ENCODE measurements at regions not wholly inside any gene's neighbourhood (a gene's known extent, or its start where the extent isn't known, plus 50 kb on each side); places are given as distances from the start of the nearest gene placed in this dataset.

DNA sequence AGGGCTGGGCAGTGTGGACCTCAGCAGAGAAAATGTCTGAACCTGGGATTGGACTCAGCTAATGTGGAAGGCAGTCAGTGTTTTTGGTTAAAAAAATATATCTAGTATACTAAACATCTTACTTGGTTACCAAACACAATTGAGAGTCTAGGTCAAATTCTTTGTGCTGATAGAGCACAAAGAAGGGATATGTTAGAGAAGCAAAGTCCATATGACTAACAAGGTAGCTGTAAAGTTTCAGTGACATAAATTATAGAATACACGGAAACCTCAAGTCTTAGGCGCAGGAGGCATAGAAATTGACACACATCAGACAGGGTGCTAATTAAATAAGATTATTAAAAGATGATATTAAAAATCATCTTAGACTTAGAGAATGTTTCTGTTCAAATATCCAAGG is 718.3 kb downstream of the TLR4 start:
- DNase-seq (ENCODE audit: low read depth in 1 of 2, low spot score in 1 of 2) (no peak), FAIRE-seq (no peak), ATAC-seq (no peak)
- Histone ChIP-seq H3K27ac (no peak overlapping the region), H3K9me3 (no peaks in the 10 kb centered on the region), H3K4me1 (peaks cover 13% of the 10 kb centered on the region), H3K4me2 (no peak overlapping the region), H3K4me3 (no peak overlapping the region)
- POLR2A ChIA-PET = no interaction called here
- CTCF ChIA-PET = no interaction called here
- WGBS (ENCODE audit: missing lambda C conversion rate) = 85% methylated on average over 2 of the region's 2 CpGs
- TF ChIP-seq POLR2A (IDR thresholded peaks at IDR 0.05; ENCODE audit: low read length) = no peak
- TF ChIP-seq RARB (CRISPR knock-in tag; IDR thresholded peaks at IDR 0.05) = no peak
- TF ChIP-seq FOSL2 (IDR thresholded peaks at IDR 0.05) = no peak
- TF ChIP-seq FOSL2 (CRISPR knock-in tag; IDR thresholded peaks at IDR 0.05) = no peak
- no peak for TF ChIP-seq JUNB (IDR thresholded peaks at IDR 0.05)
- no peak for TF ChIP-seq CHD4 (IDR thresholded peaks at IDR 0.05; ENCODE audit: borderline replicate concordance)
- no peak for TF ChIP-seq JUN (IDR thresholded peaks at IDR 0.05)
- TF ChIP-seq, protein P1, sequence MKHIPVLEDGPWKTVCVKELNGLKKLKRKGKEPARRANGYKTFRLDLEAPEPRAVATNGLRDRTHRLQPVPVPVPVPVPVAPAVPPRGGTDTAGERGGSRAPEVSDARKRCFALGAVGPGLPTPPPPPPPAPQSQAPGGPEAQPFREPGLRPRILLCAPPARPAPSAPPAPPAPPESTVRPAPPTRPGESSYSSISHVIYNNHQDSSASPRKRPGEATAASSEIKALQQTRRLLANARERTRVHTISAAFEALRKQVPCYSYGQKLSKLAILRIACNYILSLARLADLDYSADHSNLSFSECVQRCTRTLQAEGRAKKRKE (CRISPR knock-in tag; IDR thresholded peaks at IDR 0.05; ENCODE audit: low read depth) = no peak
- no peak for TF ChIP-seq NR3C1 (IDR thresholded peaks at IDR 0.05)
- TF ChIP-seq CEBPB (IDR thresholded peaks at IDR 0.05) = no peak
- TF ChIP-seq MAZ (IDR thresholded peaks at IDR 0.05; ENCODE audit: borderline replicate concordance, low read depth, low read length) = no peak
- TF ChIP-seq HES2 (IDR thresholded peaks at IDR 0.05) = no peak
- TF ChIP-seq HEYL (CRISPR knock-in tag; IDR thresholded peaks at IDR 0.05) = no peak
- TF ChIP-seq TFCP2L1 (CRISPR knock-in tag; IDR thresholded peaks at IDR 0.05) = no peak
- no peak for TF ChIP-seq MAFK (IDR thresholded peaks at IDR 0.05; ENCODE audit: partially characterized antibody)
- no peak for TF ChIP-seq EHF (CRISPR knock-in tag; IDR thresholded peaks at IDR 0.05)
- TF ChIP-seq NPAS2 (CRISPR knock-in tag; IDR thresholded peaks at IDR 0.05; ENCODE audit: borderline replicate concordance) = no peak
- TF ChIP-seq PHF8 (IDR thresholded peaks at IDR 0.05; ENCODE audit: borderline replicate concordance, low read depth) = no peak
- no peak for TF ChIP-seq BCL3 (IDR thresholded peaks at IDR 0.05)
- TF ChIP-seq FOSB (CRISPR knock-in tag; IDR thresholded peaks at IDR 0.05) = no peak

DNA sequence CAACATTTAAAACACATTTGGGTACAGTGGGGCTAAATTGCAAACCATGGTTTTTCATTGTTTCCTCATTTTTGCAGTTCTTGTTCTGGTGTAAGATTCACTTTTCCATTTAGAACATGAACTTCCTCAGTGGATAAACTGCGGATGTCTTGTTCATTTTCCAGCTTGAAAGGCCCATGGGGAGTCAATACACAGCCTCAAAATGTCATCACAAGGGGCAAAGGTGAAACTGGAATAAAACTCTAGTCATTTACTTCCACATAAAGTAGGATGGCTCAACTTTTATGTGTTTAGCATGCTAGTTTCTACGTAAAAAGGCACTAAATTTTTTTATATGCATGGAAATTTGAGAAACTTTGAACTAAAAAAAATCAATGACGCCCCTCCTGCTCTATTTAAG is 718.8 kb downstream of the TLR4 start:
- no peak overlapping the region for H3K4me3 ChIP-seq
- 41% methylated on average over 3 of the region's 3 CpGs for WGBS (ENCODE audit: missing lambda C conversion rate)
- no peak for FAIRE-seq
- ChIA-PET POLR2A (no interaction called here), CTCF (no interaction called here)
- ATAC-seq = no peak
- H3K9me3 ChIP-seq = no peaks in the 10 kb centered on the region
- DNase-seq (ENCODE audit: low read depth in 1 of 2, low spot score in 1 of 2) = no peak
- peaks cover 13% of the 10 kb centered on the region for H3K4me1 ChIP-seq
- H3K27ac ChIP-seq = no peak overlapping the region
- H3K4me2 ChIP-seq = no peak overlapping the region
- TF ChIP-seq E2F6 (IDR thresholded peaks at IDR 0.05; ENCODE audit: borderline replicate concordance, low read depth) (no peak), BHLHE40 (IDR thresholded peaks at IDR 0.05; ENCODE audit: low read depth, low read length) (no peak), MAFK (IDR thresholded peaks at IDR 0.05; ENCODE audit: partially characterized antibody) (no peak), EHMT2 (IDR thresholded peaks at IDR 0.05; ENCODE audit: low read depth) (no peak), CHD4 (IDR thresholded peaks at IDR 0.05; ENCODE audit: borderline replicate concordance) (no peak), ZSCAN20 (CRISPR knock-in tag; IDR thresholded peaks at IDR 0.05) (no peak), ELK1 (IDR thresholded peaks at IDR 0.05; ENCODE audit: low read depth, low read length) (no peak), REST (IDR thresholded peaks at IDR 0.05) (no peak), ZFP36 (IDR thresholded peaks at IDR 0.05; ENCODE audit: borderline replicate concordance, partially characterized antibody) (no peak), CBX8 (IDR thresholded peaks at IDR 0.05) (no peak), SMC3 (IDR thresholded peaks at IDR 0.05) (no peak), RARB (CRISPR knock-in tag; IDR thresholded peaks at IDR 0.05) (no peak)
- TF ChIP-seq, protein P1 (CRISPR knock-in tag; IDR thresholded peaks at IDR 0.05; ENCODE audit: low read depth) = no peak
- TF ChIP-seq, protein P2, sequence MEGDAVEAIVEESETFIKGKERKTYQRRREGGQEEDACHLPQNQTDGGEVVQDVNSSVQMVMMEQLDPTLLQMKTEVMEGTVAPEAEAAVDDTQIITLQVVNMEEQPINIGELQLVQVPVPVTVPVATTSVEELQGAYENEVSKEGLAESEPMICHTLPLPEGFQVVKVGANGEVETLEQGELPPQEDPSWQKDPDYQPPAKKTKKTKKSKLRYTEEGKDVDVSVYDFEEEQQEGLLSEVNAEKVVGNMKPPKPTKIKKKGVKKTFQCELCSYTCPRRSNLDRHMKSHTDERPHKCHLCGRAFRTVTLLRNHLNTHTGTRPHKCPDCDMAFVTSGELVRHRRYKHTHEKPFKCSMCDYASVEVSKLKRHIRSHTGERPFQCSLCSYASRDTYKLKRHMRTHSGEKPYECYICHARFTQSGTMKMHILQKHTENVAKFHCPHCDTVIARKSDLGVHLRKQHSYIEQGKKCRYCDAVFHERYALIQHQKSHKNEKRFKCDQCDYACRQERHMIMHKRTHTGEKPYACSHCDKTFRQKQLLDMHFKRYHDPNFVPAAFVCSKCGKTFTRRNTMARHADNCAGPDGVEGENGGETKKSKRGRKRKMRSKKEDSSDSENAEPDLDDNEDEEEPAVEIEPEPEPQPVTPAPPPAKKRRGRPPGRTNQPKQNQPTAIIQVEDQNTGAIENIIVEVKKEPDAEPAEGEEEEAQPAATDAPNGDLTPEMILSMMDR (IDR thresholded peaks at IDR 0.05) = no peak

Measured in A549 (cell line).